Sciatic nerve (tissue), 2 donors: ENCODE measurements at regions not wholly inside any gene's neighbourhood (a gene's known extent, or its start where the extent isn't known, plus 50 kb on each side); places are given as distances from the start of the nearest gene placed in this dataset.
"Not testable (repeated sequence)": the region's sequence is repeated elsewhere in the genome, so short reads cannot be mapped to it uniquely, and the experiment has no call there.

ENCODE experiments used
- ATAC-seq: fragments of 200-7000 bp; cut with Tn5 transposase; one replicate; pipeline ENCODE4 v1.9.1; 2020; ENCODE audit warnings: mild to moderate bottlenecking, moderate library complexity
- DNase-seq: peaks from one replicate; pipeline ENCODE4 v3.0.0-alpha.2; 2020; ENCODE audit warnings: low spot score
- intact Hi-C: fragments of 100-400 bp; cut with DNase I; formaldehyde crosslinking; loops from one replicate; pipeline ENCODE4 v1.14.2; 2022
- donor health status: DM: no; HTN: no; CAD: no.
- donor health status: DM: no; HTN: no; CAD: no.

- ATAC-seq, DNase-seq, intact Hi-C loops: not testable (repeated sequence)
Measured at GRCh38 chrX:98240061-98240460, 1356.4 kb downstream of the RPA4 start.

- intact Hi-C loops, result no loop called here
- DNase-seq (no peak), ATAC-seq (no peak)
Measured at GRCh38 chrX:98263135-98263534, 1379.4 kb downstream of the RPA4 start.

GRCh38 chrX:98289726-98290125, 1406.0 kb downstream of the RPA4 start:
- ATAC-seq (no peak), DNase-seq (no peak)
- intact Hi-C loops, result no loop called here

GRCh38 chrX:98294310-98294709, 1410.6 kb downstream of the RPA4 start:
- DNase-seq, result no peak
- intact Hi-C loops, result no loop called here
- ATAC-seq, result no peak

GRCh38 chrX:98296129-98296528, 1412.4 kb downstream of the RPA4 start:
- DNase-seq (no peak), ATAC-seq (no peak)
- intact Hi-C loops, result no loop called here

- intact Hi-C loops, result no loop called here
- ATAC-seq, result no peak
- no peak for DNase-seq
Measured at GRCh38 chrX:98299785-98300184, 1416.1 kb downstream of the RPA4 start.

GRCh38 chrX:98300536-98300935, 1416.8 kb downstream of the RPA4 start:
- intact Hi-C loops, DNase-seq, ATAC-seq: not testable (repeated sequence)

GRCh38 chrX:98331407-98331806, 1447.7 kb downstream of the RPA4 start:
- no peak for DNase-seq
- intact Hi-C loops, result no loop called here
- ATAC-seq, result no peak

GRCh38 chrX:98338544-98338943, 1454.8 kb downstream of the RPA4 start:
- intact Hi-C loops, result no loop called here
- DNase-seq, result no peak
- no peak for ATAC-seq

- ATAC-seq, result no peak
- intact Hi-C loops, result no loop called here
- DNase-seq, result no peak
Measured at GRCh38 chrX:98350940-98351339, 1467.2 kb downstream of the RPA4 start.

GRCh38 chrX:98357146-98357545, 1473.4 kb downstream of the RPA4 start:
- intact Hi-C loops, result no loop called here
- no peak for ATAC-seq

GRCh38 chrX:98362630-98363029, 1478.9 kb downstream of the RPA4 start:
- intact Hi-C loops, result no loop called here
- no peak for ATAC-seq
- DNase-seq, result no peak

More at GRCh38 chrX:98357146-98357545, 1473.4 kb downstream of the RPA4 start:
- DNase-seq, result no peak

GRCh38 chrX:98371994-98372393, 1488.3 kb downstream of the RPA4 start:
- ATAC-seq (no peak), DNase-seq (no peak)
- intact Hi-C loops, result no loop called here

- no peak for DNase-seq
- intact Hi-C loops, result no loop called here
- no peak for ATAC-seq
Measured at GRCh38 chrX:98379134-98379533, 1495.4 kb downstream of the RPA4 start.

- intact Hi-C loops, result no loop called here
- ATAC-seq, result no peak
- DNase-seq, result no peak
Measured at GRCh38 chrX:98380106-98380505, 1496.4 kb downstream of the RPA4 start.

- intact Hi-C loops, result no loop called here
- no peak for DNase-seq
- no peak for ATAC-seq
Measured at GRCh38 chrX:98380556-98380955, 1496.8 kb downstream of the RPA4 start.

GRCh38 chrX:98398542-98398941, 1514.8 kb downstream of the RPA4 start:
- no peak for ATAC-seq
- intact Hi-C loops, result no loop called here
- no peak for DNase-seq

GRCh38 chrX:98405376-98405775, 1521.7 kb downstream of the RPA4 start:
- intact Hi-C loops, result no loop called here
- no peak for DNase-seq
- no peak for ATAC-seq

- no peak for ATAC-seq
- no peak for DNase-seq
- intact Hi-C loops, result no loop called here
Measured at GRCh38 chrX:98407584-98407983, 1523.9 kb downstream of the RPA4 start.

GRCh38 chrX:98409867-98410266, 1526.2 kb downstream of the RPA4 start:
- DNase-seq (no peak), ATAC-seq (no peak)
- intact Hi-C loops, result no loop called here

- no peak for ATAC-seq
- DNase-seq, result no peak
- intact Hi-C loops, result no loop called here
Measured at GRCh38 chrX:98412058-98412457, 1528.3 kb downstream of the RPA4 start.

GRCh38 chrX:98422536-98422935, 1538.8 kb downstream of the RPA4 start:
- no peak for DNase-seq
- intact Hi-C loops, result no loop called here
- no peak for ATAC-seq
